ENCODE measurements at regions not wholly inside any gene's neighbourhood (a gene's known extent, or its start where the extent isn't known, plus 50 kb on each side); places are given as distances from the start of the nearest gene placed in this dataset.
"Not testable (repeated sequence)": the region's sequence is repeated elsewhere in the genome, so short reads cannot be mapped to it uniquely, and the experiment has no call there.

- no peak for DNase-seq
Observed at GRCh38 chr18:49692906-49693716, 120.2 kb downstream of the ACAA2 start.

GRCh38 chr18:49691177-49691608 lies 122.1 kb downstream of the ACAA2 start:
- no peak for DNase-seq

DNA sequence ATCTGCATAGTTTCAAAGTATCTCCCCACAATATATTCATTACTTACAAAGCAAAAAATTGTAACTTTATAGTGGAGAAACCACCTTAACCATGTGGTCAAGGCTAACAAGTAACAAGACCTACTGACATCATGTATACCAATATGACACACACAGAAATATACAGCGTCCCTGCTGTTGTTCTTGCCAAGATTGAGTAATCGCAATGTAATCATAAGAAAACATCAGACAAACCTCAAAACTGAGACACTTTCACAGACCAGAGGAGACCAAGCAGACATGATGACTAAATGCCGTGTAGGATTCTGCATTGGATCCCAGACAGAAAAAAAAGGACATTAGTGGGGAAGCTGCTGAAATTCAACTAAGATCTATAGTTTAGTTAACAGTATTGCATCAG lies 123.0 kb downstream of the ACAA2 start:
- DNase-seq = no peak

DNA sequence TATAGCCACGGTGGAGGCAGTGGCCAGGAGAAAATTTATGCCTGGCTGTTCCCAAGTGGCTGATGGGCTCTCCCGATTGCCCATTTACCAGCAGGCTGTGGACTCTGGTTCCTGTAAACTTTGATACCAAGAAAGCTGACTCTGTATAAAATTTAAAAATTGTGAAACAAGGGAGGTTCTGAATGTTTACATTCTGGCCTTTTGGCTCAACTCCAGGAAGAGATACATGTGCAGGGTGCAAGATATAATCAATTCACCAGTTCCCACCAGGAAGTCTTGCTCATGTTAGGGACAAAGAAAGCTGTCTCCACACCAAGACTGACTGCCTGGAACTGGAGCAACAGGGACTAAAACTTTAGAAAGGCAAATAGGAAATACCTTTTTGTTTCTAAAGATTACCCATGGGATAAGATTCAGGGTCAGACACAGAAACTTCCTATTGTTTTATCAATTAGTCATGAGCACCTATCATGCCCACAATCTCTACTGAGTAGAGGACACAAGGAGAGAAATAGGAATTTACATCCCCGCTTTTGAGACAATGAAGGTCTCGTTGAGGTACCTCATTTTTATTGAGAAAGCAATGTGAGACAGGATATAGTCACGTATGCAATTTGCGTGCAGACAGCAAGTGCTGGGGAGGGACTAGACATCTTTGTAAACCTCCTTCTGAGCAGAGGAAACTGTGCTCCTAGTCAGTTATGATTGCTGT lies 123.5 kb downstream of the LIPG start:
- DNase-seq = no peak

- not testable (repeated sequence) for DNase-seq
Observed at GRCh38 chr18:49682803-49683190, 120.9 kb downstream of the LIPG start.

DNA sequence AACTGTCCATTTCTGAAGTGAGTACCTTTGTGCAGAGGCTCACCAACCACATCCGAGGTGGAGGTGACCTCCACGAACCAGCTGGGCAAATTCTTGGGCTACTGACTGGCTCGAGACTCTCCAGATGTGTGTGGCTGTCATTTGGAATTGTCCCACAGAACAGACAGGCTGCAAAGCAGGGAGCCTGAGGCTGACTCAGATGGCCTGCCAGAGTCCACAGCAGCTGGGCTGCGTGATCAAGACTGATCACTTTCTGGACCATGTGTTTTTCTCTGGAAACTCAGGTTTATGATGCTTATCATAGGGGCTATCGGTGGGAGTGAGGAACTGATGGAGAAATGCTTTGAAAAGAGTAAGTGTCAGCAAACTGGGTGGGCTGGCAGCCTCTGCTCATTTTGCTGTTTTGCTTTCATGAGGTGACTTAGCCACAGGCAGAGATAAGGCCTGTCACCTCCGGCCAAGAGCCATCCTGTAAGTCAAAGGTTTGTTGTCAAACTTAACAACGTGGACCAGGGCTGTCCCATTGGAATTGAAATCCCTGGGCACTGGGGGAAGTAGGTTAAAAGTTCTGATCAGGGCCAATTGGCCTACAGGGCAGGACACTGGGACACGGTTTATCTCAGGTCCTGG lies 120.4 kb downstream of the LIPG start:
- no peak for DNase-seq

GRCh38 chr18:49681387-49681786 lies 119.5 kb downstream of the LIPG start:
- peak; percentile 87 for DNase-seq

GRCh38 chr18:49678440-49678839 lies 116.6 kb downstream of the LIPG start:
- no peak for DNase-seq

- DNase-seq = no peak
Observed at GRCh38 chr18:49677762-49678413, 116.0 kb downstream of the LIPG start.

GRCh38 chr18:49677081-49677480 lies 115.2 kb downstream of the LIPG start:
- DNase-seq = no peak

- DNase-seq = no peak
Observed at GRCh38 chr18:49673281-49673680, 111.4 kb downstream of the LIPG start.

GRCh38 chr18:49672853-49673252 lies 111.0 kb downstream of the LIPG start:
- no peak for DNase-seq

- DNase-seq = no peak
Observed at GRCh38 chr18:49669403-49669802, 107.5 kb downstream of the LIPG start.

DNA sequence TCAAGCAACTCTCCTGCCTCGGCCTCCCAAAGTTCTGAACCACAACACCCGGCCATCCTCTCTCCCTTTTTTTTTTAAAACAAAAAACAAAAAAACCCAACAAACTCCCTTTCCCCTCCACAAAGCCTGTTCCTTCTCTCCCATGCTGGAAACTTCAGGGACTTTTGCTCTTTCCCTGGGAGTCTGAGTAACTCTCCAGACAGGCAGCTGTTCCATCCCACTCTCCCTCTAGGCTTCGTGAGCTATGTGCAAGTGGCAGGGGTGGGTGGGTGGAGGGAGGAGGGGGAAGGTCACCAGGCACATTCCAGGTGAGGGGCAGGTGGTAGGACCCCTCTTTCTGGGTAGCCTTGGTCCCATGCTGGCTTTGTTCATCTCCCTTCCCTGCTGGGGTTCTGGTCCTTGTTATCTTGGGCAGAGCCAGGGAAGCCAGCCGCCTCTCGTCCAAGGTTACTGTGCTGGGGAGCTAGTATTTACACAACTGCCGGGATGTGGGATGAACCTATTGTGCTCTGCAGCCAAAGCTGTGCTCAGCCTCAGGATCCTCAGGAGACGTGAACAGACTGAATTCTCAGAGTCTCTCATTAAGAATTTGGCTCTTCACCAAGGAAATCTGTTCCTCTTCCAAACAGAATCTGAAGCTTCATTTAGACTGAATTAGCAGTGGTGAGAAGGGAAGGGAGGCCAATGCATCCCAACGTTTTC lies 106.9 kb downstream of the LIPG start:
- DNase-seq = peak; percentile 62

DNA sequence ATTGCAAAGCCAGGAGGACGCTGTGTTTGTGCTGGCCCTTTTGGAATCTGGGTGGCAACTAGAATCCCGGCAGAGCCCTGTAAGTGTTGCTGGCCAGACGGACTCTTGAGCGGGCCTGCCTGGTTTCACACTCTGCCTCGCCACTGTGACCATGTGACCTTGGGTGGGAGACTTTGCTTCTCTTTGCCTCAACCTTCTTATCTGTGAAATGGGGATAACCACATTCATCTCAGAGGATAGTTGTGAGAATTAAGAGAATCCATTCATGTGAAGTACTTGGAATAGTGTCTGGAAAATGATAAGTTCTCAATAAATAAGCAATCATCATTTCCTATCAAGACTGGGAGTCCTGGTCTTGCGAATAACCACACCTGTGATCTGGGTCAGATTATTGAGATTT lies 105.6 kb downstream of the LIPG start:
- DNase-seq = no peak

DNA sequence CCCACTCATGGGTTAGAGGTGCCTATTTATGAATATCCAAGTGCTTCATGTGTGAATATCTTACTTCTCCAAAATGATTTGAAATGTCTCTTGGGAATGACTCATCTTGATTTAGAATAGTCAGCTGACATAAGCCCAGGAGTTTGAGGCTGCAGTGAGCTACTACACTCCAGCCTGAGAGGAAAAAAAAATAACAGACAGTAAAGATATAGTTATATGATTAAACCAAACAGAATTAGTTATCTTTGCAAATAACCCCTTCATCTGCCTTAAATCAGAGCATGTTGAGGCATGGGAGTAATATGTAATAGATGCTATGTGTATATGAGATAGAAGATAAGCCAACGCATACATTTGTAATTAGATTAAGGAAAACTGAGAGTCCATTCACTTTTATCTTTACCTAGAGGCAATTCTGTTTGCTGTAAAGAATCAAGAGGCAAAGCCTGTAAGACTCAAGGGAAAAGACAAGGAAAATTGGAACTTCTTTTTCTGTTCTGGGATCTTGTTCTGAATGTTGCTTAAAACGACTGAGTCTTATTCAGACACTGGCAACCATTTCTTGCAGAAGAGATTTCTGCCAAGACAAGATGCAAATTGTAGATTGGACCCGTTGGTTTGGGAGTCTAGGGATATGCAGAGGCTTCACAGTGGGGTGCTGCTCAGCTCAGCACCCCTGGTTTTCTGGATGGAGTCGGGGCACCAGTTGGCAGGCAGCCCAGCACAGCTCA lies 104.4 kb downstream of the LIPG start:
- DNase-seq = no peak

GRCh38 chr18:49663899-49664890 lies 102.3 kb downstream of the LIPG start:
- DNase-seq = no peak

DNA sequence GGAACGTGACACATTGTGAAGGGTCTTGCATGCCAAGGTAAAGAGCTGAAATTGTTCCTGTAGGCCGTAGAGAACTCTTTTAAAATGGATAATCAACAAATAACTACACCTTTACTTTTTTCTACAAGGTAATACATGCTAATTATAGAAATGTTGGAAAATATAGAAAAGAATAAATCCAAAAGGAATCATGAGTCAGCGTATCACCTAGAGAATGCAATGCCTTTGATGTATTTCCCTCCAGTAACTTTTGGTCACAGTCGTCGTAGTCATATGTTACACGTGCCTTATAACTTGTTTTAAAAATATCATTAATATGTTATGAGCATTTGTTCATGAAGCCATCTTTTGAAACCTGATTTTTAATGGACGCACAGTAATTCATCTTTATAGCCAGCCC lies 100.6 kb downstream of the LIPG start:
- DNase-seq = no peak

DNA sequence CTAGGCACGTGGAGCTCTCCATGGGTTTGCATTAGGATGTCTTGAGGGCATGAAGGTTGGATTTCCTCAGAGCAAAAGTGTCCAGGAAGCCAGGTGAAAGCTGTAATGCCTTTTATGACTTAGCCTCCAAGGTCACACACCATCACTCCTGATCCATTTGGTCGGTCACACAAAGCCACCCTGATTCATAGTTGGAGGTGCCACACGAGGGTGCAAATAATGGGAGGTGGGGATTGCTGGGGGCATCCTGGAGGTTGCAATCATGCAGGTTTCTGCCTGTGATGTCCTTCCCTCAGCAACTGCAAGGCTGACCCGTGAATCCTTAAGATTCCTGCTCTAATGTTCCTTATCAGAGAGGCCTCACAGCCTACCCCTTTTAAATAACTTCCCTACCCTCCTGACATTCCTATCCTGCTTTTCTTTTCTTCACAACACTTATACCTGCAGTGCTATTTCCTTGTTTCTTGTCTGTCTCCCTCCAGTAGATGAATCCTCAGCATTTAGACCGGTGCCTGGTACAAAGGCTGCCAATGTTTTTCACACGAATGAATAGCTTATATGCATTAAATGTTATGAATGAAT lies 97.1 kb downstream of the LIPG start:
- no peak for DNase-seq

- no peak for DNase-seq
Observed at GRCh38 chr18:49656073-49656692, 94.3 kb downstream of the LIPG start.
